Hematopoietic multipotent progenitor cell treated with erythropoietin and hydrocortisone succinate and interleukin-3 and kit ligand, for 8 days (in vitro differentiated cells): ENCODE measurements at regions not wholly inside any gene's neighbourhood (a gene's known extent, or its start where the extent isn't known, plus 50 kb on each side); places are given as distances from the start of the nearest gene placed in this dataset.

ENCODE experiments used
- DNase-seq: peaks from one replicate; pipeline ENCODE4 v3.0.0-alpha.2; 2015

DNA sequence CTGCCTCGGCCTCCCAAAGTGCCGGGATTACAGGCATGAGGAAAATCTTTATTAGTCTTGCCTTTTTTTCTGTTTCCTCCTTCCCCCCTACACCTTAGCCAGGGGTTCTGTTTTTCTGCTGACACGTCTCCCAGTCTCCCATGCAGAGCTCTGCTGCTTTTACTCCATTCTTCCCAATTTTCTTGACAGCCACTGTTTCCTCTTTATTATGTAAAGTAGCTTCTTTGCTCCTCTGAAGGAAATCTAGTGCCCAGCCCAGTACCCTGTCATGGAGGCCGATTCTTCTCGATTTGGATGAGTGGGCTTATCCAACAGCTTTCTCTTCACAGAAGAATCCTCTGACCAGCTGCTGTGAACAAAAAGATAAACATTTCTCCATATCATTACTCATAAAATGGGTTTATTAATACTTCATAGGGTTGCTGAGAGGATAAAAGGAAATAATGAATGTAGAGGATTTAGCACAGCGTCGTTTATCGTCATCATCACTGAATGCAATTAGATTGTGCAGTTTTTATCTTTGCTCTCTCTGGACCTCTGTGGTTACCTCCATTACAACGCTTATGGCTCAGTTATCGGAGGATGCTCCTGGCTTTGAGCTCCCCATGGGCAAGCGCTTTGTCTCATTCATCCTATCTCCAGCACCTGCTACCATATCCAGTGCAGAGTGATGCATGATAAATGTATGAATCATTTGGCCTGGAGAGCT, 375.6 kb upstream of the C11orf87 start:
- DNase-seq = no peak

DNA sequence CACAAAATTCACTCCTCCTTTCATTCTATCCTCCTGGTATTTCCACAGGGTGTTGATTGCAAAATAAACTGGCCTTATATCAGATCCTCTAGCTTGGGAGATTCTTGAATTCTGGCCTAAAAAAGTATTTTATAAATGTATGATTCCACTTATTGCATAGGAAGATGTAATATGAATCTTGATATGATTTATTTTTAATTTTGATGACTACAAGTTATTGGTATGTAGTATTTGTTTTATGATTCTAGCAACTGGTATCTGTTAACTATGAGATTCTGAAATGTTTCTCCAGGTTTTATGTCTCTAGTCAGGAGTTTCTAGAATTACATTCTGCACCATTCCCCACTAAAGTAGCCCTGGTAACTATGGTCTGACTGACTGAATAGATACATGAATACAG, 373.9 kb upstream of the C11orf87 start:
- DNase-seq = no peak

DNA sequence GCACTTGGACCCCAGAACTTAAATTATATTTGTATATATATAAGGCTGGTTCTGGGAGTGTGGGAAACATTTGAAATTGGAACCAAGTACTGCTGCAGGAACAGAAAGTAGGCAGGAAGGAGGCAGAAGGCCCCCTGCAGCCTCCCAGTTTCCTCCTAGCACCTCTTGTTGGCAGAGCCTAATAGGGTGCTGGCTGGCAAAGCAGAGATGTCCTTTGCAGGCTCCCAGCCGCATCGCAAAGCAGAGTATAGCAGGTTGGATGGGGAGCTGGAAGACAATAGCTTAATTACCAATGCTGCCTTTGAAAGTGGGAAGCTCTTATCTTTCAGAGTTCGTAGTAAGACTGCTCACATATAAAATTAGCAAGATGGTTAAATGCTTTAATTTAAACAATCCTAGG, 370.8 kb upstream of the C11orf87 start:
- no peak for DNase-seq

DNA sequence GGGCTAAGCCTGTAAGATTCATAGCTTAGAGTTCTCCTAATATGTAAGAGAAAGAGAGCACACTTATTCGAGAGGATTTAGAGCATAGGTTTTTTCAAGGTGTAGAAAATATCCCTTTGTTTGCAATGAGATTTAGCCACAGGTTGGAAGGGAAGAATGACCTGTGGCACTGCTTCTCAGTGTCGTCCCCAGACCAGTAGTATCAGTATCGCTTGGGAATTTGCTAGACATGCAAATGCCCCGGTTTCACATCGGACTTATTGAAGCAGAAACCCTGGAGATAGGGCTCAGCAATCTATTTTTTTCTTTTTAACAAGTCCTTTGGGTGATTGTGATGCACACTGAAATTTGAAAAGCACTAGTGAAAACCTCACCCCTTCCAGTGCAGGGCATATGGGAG, 362.6 kb upstream of the C11orf87 start:
- DNase-seq = no peak

DNA sequence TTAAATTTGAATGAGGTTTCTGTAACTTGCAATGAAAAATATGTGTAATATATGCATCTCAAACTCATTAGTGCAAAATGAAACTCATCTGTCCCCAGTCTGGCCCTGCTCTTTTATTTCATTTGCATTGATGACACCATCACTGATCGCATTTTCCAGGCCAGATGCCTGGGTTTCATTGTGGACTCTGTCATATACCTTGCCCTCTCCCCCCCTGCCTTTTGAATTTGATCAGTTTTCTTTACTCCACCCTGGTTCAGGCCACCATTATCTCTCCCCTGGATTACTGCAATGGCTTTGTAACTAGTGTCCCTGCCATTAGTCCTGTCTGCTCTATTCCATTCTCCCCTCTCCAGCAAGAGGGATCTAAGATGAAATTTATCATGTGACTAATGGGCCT, 360.6 kb upstream of the C11orf87 start:
- no peak for DNase-seq

DNA sequence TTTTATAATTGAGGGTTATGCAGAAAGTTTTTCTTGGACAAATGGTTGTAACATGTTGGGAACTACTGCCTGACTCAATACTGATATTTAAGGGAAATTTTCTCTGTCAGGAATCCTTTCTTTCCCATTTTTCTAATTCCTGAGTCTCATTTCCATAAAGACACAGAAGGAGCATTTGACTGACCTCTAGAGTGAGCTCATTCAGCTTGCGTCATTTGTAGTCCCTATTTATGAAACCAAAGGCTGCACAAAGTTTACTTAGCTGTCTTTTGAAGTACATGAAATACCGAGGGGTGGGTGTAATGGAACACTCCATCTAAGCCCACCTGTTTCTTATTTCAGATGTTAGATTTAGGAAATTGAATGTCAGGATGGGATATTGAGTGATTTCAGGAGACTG, 359.5 kb upstream of the C11orf87 start:
- DNase-seq = no peak

DNA sequence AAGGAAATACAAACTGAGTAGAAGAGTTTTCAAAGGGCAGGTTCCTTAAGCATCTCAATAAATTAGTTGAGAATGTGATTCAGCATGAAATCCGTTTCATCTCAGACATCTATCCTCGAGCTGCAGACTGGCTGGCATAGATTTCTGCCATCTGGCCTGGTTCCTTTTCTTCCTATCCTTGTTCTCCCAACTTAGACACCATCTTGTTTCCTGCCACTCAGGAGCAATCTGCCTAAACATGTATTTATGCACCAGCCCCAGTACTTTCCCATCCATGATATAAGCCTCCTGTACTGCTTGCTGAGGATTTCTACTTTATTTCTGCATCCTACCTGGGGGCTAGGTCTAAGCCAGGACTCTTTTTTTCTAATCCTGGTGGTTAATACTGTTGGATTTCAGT, 359.1 kb upstream of the C11orf87 start:
- no peak for DNase-seq

DNA sequence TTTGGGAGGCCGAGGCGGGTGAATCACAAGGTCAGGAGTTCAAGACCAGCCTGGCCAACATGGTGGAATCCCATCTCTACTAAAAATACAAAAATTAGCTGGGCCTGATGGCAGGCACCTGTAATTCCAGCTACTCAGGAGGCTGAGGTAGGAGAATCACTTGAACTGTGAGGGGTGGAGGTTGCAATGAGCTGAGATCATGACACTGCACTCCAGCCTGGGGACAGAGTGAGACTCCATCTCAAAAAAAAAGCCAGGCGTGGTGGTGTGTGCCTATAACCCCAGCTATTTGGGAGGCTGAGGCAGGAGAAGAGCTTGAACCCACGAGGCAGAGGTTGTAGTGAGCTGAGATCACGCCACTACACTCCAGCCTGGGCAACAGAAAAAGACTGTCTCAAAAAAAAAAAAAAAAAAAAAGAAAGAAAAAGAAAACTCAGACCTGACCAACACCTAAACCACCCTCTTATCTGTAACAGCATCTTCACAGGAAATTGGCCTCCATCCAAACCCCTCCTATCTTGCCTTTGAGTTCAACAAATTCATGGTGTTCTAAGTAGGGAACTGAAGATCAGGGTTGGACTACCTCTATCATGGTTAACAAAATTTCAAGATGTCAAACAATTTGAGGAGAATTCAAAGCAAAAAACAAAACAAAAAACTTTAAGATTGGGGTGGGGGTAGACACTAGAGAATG, 357.2 kb upstream of the C11orf87 start:
- DNase-seq = peak; percentile 39

DNA sequence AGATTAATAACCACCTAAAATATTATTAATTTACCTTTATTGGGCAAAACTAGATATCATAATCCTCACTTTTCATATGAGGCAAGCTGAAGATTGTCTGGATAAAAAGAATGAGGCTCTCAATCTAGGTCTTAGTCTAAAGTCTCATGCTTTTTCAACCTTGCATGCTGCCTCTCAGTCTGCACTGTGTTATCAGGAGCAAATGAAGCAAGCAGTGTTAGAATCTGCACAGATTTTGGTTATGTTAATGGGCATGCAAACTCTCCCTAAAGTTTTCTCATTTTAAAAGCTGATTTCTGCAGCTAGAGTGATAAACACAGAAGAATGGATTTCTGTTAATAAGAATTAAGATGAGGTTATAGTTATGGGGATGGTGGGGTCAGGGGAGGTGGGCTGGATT, 350.7 kb upstream of the C11orf87 start:
- no peak for DNase-seq

DNA sequence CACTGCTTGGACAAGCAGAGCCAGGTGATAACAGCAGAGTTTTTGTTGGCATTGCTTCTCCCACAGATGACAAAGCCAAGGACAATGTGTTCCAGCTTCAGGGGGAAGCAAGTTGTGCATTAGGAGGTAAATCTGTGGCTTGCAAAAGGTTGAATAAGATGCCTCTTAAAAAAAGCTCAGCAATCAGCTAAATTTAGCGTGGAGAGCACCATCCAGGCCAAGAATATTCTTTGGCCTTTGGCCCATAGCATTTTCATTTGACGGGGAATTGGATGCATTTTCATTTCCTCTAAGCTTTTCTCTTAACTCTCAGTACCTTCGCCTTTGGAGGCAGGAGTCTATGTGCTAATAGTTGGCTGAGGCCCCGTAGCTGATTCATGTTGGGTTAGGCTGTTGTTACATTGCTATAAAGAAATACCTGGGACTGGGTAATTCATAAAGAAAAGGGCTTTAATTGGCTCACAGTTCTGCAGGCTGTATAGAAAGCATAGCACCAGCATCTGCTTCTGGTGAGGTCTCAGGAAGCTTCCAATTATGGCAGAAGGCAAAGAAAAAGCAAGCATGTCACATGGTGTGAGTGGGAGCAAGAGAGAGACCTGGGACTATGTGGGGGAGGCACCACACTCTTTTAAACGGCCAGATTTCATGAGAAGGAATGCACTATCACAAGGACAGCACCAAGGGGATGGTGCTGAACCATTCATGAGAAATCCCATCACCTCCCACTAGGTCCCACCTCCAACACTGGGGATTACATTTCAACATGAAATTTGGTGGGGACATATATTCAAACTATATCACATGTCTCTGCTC, 350.1 kb upstream of the C11orf87 start:
- no peak for DNase-seq

DNA sequence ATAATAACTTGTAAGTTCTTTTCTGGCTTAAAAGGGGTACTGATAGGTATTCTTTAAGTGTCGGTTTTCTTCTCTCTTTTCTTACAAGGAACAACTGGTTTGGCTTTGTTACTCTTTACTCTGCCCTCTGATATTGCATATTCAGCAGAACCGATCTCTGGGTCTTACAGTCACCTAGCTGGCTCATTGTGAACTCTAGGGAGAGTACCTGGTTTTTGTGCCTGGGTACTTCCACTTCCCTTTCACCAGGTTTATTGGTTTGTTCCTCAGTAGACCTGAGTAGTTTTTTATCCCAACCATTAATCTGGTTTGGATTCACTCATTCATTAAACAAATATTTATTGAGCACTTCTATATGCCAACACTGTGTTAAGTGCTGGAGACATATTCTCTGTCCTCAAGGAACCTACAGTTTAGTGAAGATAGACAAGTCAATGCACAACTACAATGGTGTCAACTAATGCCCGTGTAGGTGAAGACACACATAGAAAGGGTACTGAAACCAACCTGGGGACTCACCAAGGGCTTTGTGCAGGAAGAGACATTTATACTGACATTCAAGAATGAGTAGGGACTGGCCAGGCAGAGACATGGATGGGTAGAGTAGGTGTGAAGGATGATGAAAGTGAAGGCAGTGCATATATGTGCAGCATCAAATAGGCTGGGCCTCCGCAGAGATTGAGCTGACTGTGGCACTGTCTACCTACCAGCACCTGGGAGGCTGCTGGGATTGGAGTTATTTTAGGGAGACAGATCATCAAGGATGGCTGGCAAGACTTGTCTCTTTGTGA, 348.8 kb upstream of the C11orf87 start:
- no peak for DNase-seq

DNA sequence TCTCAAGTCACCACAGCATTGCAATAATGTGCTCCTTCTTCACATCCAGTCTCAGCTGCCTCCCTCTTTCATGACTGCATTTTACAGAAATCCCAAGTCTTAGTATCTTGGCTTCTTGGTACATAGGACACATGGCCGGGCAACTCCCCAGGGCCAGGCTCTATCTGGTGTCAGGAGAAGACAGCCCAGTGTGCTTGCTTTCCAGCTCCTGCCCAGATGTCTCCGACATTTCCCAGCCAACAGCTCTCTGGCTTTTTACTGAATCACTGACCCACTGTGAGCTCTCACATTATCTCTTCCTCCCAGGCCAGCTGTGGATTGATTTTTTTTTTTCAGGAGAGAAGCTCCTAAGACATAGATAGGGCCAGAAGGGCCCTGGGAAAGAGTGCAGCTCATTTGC, 346.0 kb upstream of the C11orf87 start:
- no peak for DNase-seq

DNA sequence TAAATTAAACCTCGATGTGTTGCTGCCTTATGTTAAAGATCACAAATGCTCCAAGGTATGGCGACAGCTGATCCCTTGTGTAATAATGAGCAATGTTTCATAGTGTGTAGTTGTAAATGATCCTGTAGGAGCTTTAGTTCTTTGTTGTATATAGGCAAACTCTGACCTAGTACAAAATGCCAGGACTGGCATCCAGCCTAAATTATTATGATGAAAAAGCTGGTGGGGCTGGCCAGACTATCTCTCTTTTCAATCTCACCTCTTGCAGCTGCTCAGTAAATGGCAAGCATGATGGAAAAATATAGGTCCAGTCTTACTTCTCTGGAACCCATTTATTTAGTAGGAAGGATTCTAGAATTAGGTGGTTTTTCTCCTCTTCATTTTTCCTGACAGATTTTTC, 345.1 kb upstream of the C11orf87 start:
- no peak for DNase-seq

DNA sequence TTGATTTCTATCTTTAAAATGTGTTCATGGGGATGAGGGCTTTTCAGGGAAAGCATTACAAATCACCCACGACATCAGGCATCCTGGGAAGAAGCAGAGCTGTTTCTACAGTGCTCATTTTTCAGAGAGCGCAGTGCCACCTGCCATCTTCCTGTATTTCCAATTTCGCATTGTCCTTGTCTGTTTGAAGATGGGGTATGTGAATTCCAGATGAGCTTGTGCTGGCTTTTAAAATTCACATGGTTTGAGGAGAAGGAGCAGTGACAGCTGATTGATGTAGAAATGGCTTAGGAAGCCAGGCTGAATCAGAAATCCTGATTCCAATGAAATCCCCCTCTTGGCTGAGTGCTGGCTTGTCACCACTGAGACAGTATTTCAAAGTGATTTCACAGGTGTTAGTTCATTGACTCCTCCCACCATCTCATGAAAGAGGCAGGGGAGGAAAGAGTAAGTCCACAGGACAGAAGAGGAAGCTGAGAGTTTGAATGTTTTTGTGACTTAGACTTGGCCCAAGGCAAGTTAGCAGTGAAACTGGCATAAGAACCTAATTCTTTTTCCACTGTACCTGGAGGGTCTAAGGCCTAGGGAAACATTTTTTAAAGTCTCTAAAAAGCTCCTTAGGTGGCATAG, 344.6 kb upstream of the C11orf87 start:
- no peak for DNase-seq

DNA sequence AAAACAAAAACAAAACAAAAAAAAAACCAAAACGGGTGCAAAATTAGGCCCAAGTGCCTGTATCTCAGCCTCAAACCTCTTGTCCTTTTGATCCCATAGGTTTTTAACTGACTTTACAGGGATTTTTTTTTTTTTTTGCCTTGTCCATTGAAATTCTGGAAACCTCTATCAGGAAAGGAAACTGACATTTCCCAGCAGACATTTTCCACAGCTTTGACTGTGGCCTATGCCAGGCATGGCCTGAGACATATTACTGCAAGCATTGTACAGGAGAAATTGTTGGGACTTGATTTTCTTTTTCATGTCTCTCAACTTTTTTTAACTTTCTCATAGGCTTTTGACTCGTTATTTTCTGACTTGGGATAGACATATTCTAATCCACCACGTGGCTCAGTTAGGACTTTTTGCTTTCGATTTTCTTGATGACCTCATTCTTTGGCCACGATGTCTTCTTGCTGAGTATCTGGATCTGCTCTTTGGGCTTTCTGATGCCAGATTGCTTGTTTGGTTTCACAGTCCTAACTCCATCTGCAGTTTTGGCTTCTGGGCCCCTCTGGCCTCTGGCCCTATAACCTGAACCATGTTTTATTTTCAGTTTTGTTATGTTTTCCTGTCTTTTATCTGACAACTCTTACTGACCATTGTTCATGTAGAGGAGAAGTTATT, 336.1 kb upstream of the C11orf87 start:
- DNase-seq = no peak

DNA sequence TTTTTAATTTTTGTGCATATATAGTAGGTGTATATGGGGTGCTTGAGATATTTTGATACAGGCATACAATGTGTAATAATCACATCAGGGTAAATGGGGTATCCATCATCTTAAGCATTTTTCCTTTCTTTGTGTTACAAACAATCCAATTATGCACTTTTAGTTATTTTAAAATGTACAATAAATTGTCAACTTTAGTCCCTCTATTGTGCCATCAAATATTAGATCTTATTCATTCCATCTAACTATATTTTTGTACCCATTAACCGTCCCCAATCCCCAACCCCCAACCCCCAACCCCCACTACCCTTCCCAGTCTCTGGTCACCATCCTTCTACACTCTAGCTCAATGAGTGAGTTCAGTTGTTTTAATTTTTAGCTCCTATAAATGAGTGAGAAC, 335.1 kb upstream of the C11orf87 start:
- DNase-seq = no peak

DNA sequence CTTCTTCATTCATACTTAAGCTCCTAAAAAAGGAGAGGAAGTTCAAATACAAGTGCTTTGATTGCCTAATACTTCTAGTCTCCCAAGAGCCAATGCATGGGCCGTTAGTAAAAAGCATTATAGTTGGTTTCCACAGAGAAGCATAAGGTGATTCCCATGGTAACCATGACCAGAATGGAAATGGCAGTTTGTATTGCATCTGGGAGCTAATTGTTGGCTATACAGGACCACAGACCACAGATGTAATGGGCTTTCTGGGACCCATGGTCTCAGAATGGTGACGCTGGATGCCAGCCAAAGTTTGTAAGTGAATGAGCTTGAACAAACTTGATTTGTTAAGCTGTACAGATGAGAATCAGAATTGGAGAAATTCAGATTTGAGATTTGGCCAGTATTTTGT, 333.9 kb upstream of the C11orf87 start:
- no peak for DNase-seq

DNA sequence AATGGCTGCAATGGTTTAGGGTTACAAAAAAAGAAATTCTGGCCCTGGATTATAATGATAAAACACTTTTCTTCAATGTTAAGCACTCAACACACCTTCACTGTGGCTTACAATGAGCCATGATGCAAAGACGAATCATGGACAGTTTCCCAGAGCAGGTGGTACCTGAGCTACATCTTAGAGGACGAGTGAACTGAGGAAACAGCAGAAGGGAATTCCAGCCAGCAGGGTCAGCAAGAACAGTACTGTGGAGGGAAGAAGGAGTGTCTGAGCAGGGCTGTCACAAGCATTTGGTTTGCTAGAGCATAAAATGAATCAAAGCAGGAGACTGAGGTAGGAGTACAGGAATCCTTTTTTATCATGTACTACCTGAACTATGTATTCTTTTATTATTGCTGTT, 332.8 kb upstream of the C11orf87 start:
- DNase-seq = no peak

DNA sequence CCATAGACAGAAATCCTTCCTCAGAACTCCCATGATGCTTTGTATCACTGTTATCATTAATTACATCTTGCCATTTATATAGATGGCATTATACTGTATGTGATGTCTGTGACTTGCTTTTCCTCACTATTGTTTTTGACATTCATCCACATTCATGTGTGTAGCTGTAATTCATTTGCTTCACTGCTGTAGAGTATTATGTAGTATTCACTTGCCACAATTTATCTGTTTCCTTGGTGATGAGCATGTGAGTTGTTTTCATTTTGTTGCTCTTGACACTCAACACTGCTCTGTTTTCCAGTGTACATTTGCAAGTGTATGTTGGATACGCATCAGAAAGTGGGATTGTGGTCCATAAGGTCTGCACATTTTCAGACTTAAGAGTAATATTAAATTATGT, 328.6 kb upstream of the C11orf87 start:
- DNase-seq = no peak

DNA sequence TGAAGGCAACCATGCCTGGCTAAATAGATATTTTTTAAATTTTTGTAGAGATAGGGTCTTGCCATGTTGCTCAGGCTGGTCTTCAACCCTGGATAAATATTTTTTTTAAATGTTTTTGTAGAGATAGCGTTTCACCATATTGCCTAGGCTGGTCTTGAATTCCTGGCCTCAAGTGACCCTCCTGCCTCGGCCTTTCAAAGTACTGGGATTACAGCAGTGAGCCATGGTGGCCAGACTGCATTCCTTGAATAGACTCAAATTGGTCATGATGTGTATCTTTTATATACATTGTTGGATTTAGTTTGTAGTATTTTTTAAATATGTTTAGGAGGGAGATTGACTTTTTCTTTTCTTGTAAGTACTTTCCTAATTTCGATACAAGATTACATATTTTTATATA, 325.7 kb upstream of the C11orf87 start:
- DNase-seq = no peak

DNA sequence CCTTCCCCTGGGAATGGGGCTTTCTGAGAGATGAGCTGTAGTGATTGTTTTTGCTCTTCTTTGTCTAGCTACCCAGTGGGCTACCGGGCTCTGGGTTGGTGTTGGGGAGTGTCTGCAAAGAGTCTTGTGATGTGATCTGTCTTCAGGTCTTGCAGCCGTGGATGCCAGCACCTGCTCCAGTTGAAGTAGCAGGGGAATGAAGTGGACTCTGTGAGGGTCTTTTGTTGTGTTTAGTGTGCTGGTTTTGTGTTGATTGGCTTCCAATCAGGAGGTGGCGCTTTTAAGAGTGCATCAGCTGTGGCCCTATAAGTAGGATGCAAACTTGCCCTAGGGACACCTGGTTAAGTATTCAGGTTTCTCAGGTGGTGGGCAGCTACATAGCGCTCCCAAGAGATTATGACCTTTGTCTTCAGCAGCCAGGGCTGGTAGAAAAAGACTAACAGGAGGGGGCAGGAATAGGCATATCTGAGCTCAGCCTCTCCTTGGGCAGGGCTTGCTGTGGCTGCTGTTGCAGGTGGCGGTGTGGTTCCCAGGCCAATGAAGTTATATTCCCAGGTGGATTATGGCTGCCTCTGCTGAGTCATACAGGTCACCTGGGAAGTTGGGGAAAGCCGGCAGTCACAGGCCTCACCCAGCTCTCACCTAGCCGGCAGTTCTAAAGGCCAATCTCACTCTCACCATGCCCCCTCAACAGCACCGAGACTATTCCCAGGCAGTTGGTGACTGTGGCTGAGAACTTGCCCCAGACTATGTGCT, 315.7 kb upstream of the C11orf87 start:
- no peak for DNase-seq
